Dermis blood vessel endothelial cell (primary cell): ENCODE measurements at regions not wholly inside any gene's neighbourhood (a gene's known extent, or its start where the extent isn't known, plus 50 kb on each side); places are given as distances from the start of the nearest gene placed in this dataset.
A peak's percentile ranks its signal among the peaks of the same experiment; 100 is the strongest.

Experiments used
- DNase-seq: peaks from one replicate; pipeline ENCODE4 v3.0.0; 2010

- DNase-seq, result no peak
These were observed 159.7 kb upstream of the VLDLR start for GRCh38 chr9:2461892-2462291.

- DNase-seq, result no peak
These were observed 157.0 kb upstream of the VLDLR start for GRCh38 chr9:2464624-2465023.

DNA sequence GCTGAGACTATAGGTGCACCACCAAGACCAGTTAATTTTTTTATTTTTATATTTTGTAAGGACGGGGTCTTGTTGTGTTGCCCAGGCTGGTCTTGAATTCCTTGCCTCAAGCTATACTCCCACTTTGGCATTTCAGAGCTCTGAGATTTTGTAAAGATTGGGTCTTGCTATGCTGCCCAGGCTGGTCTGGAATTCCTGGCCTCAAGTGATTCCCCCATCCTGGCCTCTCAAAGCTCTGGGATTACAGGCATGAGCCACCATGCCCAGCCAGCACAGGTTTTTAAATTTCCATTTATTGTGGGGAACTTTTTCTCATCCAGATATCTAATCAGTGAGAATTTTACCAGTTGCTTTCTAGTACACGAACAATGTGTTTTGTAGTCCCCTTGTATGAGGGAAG lies 156.1 kb upstream of the VLDLR start:
- DNase-seq, result no peak

GRCh38 chr9:2465921-2466460 lies 155.6 kb upstream of the VLDLR start:
- no peak for DNase-seq

DNA sequence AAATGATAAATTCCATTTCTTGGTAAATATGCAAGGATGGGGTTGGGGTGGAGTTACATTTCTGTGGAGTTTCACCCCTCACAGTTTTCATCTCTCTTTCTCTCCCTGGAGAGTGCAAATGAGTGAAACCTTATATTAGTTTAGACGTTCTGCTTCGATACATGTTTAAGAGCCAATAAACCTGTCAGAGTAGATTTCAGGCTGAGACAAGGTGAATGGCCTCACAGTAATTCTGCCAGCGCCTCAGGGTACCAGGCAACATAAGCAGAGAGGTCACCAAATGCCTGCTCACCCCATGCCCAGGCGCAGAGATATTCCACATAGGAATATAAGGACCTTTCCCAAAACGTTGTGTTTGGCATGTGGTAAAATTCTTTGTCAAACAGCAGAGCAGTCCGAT lies 154.9 kb upstream of the VLDLR start:
- no peak for DNase-seq

DNA sequence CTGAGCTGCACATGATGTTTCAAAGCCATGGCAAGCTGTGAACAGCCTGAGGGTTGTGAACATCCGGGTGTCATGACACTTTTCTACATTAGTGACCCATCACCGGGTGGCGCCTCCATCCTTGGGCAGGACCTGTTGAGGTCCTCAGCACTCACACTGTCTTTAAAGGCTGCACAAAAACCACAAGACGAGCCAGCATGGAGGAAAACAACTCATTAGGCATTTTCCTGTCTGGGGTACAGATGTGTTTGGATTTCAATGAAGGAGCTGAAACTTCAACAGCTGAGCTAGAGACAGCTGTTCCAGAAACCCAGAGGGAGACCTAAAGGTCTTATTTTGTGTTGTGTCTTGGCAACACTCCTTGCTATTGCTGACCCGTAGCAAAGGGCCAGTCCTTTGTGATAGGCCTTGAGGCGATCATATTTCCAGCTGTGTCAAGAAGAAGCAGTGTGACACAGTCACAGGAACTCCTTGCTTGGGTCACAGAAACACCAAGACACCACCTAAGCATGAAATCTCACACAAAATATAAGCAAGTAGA lies 151.8 kb upstream of the VLDLR start:
- peak; percentile 52 for DNase-seq

GRCh38 chr9:2473681-2474080 lies 147.9 kb upstream of the VLDLR start:
- no peak for DNase-seq

DNA sequence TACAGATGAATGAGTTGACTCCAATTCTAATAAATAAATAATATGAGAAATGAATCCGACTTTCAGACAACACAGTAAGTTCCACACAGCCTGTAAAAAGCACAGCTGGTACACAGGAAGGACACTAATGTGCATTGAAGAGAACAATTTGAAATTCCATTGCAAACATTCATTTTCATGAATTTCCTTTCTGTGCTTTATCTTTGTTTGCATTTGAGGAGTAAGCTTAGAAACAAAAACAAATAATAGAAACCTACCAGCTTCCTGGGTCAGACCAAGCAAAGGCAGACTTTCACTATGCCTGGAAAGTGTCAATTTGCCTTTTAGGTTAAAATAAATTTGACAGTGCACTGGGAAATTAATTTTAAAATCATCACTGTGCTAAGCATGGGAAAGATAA lies 143.8 kb upstream of the VLDLR start:
- DNase-seq, result peak; percentile 58

- peak; percentile 46 for DNase-seq
These were observed 143.2 kb upstream of the VLDLR start for GRCh38 chr9:2478421-2478820.

DNA sequence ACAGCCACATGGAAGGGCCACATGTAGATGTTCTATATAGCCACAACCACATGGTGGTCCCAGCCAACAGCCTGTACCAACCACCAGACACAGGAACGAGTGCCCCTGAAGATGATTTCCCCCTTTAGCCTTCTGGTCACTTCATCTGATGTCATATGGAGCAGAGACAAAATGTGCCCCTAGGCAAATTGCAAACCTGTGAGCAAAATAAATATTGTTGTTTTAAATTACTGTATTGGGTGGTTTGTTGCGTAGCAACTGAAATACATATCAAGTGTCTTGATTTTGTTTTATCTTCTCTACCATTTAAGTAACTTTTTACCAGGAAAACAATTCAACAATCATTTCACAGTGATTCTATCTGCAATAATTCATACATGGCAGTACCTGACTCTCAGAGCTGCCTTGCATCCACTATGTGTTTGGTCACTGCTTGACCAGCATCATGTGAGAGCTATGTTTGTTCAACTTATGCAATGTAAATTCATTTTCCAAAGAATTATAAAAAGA lies 142.5 kb upstream of the VLDLR start:
- no peak for DNase-seq

- DNase-seq, result no peak
These were observed 141.2 kb upstream of the VLDLR start for GRCh38 chr9:2480255-2480837.

- DNase-seq, result no peak
These were observed 140.4 kb upstream of the VLDLR start for GRCh38 chr9:2481216-2481615.

DNA sequence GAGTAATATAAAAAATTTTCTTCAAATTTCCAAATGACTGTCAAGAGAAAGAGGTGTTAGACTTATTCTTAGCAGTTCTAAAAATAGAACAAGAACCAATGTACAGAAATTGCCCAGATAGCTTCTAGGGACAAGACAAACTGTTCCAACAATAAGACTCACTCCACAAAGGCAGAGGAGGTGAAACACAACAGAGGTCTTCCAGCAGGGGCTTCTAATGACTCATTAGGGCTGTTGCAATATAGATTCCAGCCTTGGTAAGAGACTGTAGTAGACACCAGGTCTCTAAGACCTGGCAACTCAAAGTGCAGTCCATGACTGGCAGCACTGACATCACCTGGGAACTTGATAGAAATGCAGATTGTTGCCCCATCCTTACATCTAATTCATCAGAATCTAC lies 134.6 kb upstream of the VLDLR start:
- no peak for DNase-seq

GRCh38 chr9:2489838-2490314 lies 131.7 kb upstream of the VLDLR start:
- no peak for DNase-seq

DNA sequence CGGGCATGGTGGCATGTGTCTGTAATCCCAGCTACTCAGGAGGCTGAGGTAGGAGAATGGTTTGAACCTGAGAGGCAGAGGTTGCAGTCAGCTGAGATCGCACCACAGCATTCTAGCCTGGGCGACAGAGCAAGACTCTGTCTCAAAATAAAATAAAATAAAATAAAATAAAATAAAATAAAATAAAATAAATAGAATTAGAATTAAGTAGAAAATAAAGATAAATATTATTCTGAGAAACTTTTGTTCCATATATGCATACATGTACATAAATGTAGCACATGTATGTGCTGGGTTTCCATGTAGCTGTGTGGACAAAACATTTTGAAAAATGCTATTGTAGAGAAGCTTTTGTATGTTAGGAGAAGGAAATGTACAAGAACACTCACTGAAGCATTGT lies 129.4 kb upstream of the VLDLR start:
- DNase-seq, result no peak

GRCh38 chr9:2493109-2493508 lies 128.5 kb upstream of the VLDLR start:
- no peak for DNase-seq

- DNase-seq, result no peak
These were observed 128.1 kb upstream of the VLDLR start for GRCh38 chr9:2493529-2493928.

DNA sequence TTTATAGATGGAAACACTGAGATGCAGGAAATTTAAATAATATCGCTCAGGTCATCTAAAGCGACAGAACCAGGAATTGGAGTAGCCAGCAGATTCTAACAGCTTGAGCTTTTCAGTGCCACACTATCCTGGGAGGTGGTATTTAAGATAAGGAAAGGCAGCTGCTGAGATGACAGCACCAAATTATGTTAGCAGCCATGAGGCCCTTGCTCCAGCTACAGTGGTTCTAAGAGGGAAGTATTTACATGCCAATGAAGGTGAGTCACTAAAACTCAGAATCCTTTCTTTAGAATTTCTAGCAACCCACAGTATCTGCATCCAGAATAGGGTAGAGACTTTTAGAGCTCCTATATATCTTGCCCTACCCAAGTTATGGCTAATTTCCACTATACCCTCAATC lies 127.0 kb upstream of the VLDLR start:
- DNase-seq, result no peak

- no peak for DNase-seq
These were observed 126.2 kb upstream of the VLDLR start for GRCh38 chr9:2495221-2496005.

DNA sequence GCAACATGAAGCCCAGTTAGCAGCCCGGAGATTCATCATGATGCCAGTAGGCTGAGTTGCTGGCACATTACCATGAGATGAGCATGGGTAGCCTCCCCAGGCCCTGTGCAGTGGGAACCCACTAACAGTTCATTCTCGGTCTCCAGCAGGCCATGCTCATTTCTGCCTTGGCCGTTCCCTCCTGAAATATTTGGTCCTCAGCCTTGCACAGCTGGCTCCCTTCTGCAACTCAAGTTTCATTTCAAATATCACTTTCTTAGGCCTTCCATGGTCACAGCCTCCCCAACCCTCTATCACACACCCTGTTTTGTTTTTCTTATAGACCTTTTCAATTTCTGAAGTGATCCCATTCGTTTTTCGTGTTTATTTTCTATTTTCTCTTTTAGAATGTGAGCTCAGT lies 125.4 kb upstream of the VLDLR start:
- DNase-seq, result no peak

GRCh38 chr9:2496934-2497333 lies 124.7 kb upstream of the VLDLR start:
- no peak for DNase-seq

DNA sequence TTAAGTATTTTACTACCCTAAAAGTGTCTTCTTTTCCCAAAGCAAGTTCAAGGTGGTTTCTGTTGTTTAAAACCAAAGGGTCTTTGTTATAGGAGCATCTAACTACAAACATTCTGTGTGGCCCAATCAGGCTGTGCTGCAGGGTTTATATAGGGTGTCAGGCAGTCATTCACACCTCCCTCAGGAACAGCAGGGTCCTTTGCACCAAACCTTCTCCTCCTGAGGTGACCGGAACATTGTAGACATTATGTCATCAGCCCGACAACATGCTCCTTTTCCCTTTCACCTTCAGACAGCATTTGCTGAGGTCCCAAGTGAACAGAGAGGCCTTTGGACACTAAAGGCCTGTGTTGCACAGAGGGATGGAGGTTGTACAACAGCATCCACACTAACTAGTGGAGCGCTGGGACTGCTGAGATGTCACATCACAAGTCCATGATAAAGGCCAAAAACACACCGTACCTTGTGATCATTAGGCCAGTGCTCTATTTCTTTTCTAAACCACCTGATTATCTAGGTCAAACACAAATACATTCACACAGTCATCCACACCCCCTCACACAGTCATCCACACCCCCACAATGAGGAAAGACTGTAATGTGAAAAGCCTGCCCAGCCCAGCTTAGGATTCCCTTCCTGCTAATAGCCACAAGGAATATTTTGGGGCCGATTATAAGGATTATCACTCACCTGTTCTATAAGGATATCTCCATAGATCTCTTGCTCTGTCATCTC lies 123.8 kb upstream of the VLDLR start:
- no peak for DNase-seq

DNA sequence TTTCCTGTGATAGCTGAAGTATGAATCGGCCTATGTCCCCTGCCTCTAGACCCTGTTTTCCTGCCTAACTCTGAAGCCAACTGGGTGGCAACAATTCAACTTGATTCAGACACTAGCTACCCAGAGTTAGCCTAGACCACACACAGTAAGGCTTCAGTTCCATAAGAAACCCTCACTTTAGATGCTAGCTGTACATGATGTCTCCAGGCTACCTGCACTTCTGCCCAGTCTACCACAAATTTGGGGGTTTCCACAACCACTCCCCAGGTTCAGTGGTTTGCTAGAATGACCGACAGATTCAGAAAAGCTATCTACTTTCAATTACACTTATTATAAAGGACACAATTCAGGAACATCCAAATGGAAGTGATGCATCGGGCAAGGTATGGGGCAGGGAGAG lies 119.4 kb upstream of the VLDLR start:
- no peak for DNase-seq
